ENCODE measurements at regions not wholly inside any gene's neighbourhood (a gene's known extent, or its start where the extent isn't known, plus 50 kb on each side); places are given as distances from the start of the nearest gene placed in this dataset.

- no peaks in the 10 kb centered on the region for H3K36me3 Mint-ChIP-seq (ENCODE audit: low read depth)
- peaks cover 9% of the 10 kb centered on the region for H3K4me1 Mint-ChIP-seq
- no peak for DNase-seq
- no peak for TF ChIP-seq CTCF (IDR thresholded peaks at IDR 0.05)
- peaks cover 7% of the 10 kb centered on the region for H3K27me3 Mint-ChIP-seq (ENCODE audit: low read depth, poor library complexity)
- no peak overlapping the region for H3K27ac Mint-ChIP-seq
- no peak overlapping the region for H3K4me3 Mint-ChIP-seq
- no peaks in the 10 kb centered on the region for H3K9me3 Mint-ChIP-seq
Measured at GRCh38 chr11:28701760-28702449, 593.7 kb downstream of the METTL15 start.

- peaks cover 6% of the 10 kb centered on the region for H3K27me3 Mint-ChIP-seq (ENCODE audit: low read depth, poor library complexity)
- no peak for DNase-seq
- H3K27ac Mint-ChIP-seq = no peak overlapping the region
- H3K4me3 Mint-ChIP-seq = no peak overlapping the region
- H3K36me3 Mint-ChIP-seq (ENCODE audit: low read depth) = no peaks in the 10 kb centered on the region
- no peaks in the 10 kb centered on the region for H3K9me3 Mint-ChIP-seq
- TF ChIP-seq CTCF (IDR thresholded peaks at IDR 0.05) = no peak
- peaks cover 14% of the 10 kb centered on the region for H3K4me1 Mint-ChIP-seq
Measured at GRCh38 chr11:28699701-28700100, 591.5 kb downstream of the METTL15 start.

GRCh38 chr11:28697920-28698827, 590.0 kb downstream of the METTL15 start:
- H3K36me3 Mint-ChIP-seq (ENCODE audit: low read depth) = no peaks in the 10 kb centered on the region
- no peak overlapping the region for H3K4me3 Mint-ChIP-seq
- TF ChIP-seq CTCF (IDR thresholded peaks at IDR 0.05) = peak; percentile 87
- H3K27me3 Mint-ChIP-seq (ENCODE audit: low read depth, poor library complexity) = peaks cover 6% of the 10 kb centered on the region
- no peaks in the 10 kb centered on the region for H3K9me3 Mint-ChIP-seq
- DNase-seq = peak; percentile 82
- peaks cover 14% of the 10 kb centered on the region for H3K4me1 Mint-ChIP-seq
- no peak overlapping the region for H3K27ac Mint-ChIP-seq

- Mint-ChIP-seq H3K36me3 (ENCODE audit: low read depth) (no peaks in the 10 kb centered on the region), H3K27ac (no peak overlapping the region), H3K4me3 (no peak overlapping the region), H3K9me3 (no peaks in the 10 kb centered on the region), H3K27me3 (ENCODE audit: low read depth, poor library complexity) (peaks cover 6% of the 10 kb centered on the region), H3K4me1 (peaks cover 14% of the 10 kb centered on the region)
- DNase-seq = no peak
- no peak for TF ChIP-seq CTCF (IDR thresholded peaks at IDR 0.05)
Measured at GRCh38 chr11:28696591-28696990, 588.4 kb downstream of the METTL15 start.

GRCh38 chr11:28690746-28691145, 582.6 kb downstream of the METTL15 start:
- H3K4me1 Mint-ChIP-seq = no peaks in the 10 kb centered on the region
- H3K27me3 Mint-ChIP-seq (ENCODE audit: low read depth, poor library complexity) = no peaks in the 10 kb centered on the region
- H3K27ac Mint-ChIP-seq = peak overlapping the region; percentile 5
- H3K9me3 Mint-ChIP-seq = no peaks in the 10 kb centered on the region
- TF ChIP-seq CTCF (IDR thresholded peaks at IDR 0.05) = no peak
- no peaks in the 10 kb centered on the region for H3K36me3 Mint-ChIP-seq (ENCODE audit: low read depth)
- no peak for DNase-seq
- no peak overlapping the region for H3K4me3 Mint-ChIP-seq

Data from nephron progenitor cell (in vitro differentiated cells).